AG09319 (cell line): ENCODE measurements at regions not wholly inside any gene's neighbourhood (a gene's known extent, or its start where the extent isn't known, plus 50 kb on each side); places are given as distances from the start of the nearest gene placed in this dataset.
"Not testable (repeated sequence)": the region's sequence is repeated elsewhere in the genome, so short reads cannot be mapped to it uniquely, and the experiment has no call there.

Source experiments
- DNase-seq: peaks from one replicate; pipeline ENCODE4 v3.0.0-alpha.2; 2010; ENCODE audit warnings: low read depth; ENCODE audit errors: extremely low read depth
- CTCF ChIP-seq: IDR thresholded peaks from 2 replicates; pipeline ENCODE4 v1.5.1; 2011; ENCODE audit warnings: low read depth, mild to moderate bottlenecking, inconsistent platforms, low read length, moderate library complexity

GRCh38 chr9:74078647-74079046 lies 418.5 kb upstream of the RORB start:
- DNase-seq, result no peak
- no peak for TF ChIP-seq CTCF

- not testable (repeated sequence) for DNase-seq
Observed at GRCh38 chr9:74080652-74081051, 416.5 kb upstream of the RORB start.

- TF ChIP-seq CTCF, result no peak
- DNase-seq, result no peak
Observed at GRCh38 chr9:74083681-74084433, 413.3 kb upstream of the RORB start.

- DNase-seq, result not testable (repeated sequence)
Observed at GRCh38 chr9:74085384-74086037, 411.6 kb upstream of the RORB start.

GRCh38 chr9:74090921-74091320 lies 406.2 kb upstream of the RORB start:
- DNase-seq, result not testable (repeated sequence)

- DNase-seq, result no peak
- no peak for TF ChIP-seq CTCF
Observed at GRCh38 chr9:74092491-74092834, 404.7 kb upstream of the RORB start.

GRCh38 chr9:74094037-74094436 lies 403.1 kb upstream of the RORB start:
- DNase-seq, result not testable (repeated sequence)

GRCh38 chr9:74094766-74095165 lies 402.4 kb upstream of the RORB start:
- no peak for DNase-seq
- TF ChIP-seq CTCF, result no peak

- TF ChIP-seq CTCF, result no peak
- DNase-seq, result no peak
Observed at GRCh38 chr9:74095925-74096324, 401.2 kb upstream of the RORB start.
